ENCODE measurements at regions not wholly inside any gene's neighbourhood (a gene's known extent, or its start where the extent isn't known, plus 50 kb on each side); places are given as distances from the start of the nearest gene placed in this dataset.

DNA sequence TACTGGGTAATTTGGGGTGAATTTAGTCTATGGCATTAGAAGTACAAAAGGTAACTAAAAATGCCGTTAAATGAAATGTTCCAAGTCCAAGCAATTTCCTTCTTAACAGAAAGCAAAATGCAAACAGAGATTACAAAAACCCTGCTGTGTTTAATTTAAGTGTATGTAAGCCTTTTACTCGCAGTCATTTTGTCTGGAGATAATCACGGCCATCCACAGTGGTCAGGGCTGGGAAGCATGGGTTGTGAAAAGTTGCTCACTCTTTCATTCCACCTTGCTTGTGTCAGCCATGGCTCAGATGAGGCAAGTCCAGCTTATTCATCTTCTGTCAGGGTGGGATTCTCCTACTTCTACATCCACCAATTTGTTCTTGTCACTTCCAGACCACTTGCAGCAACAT, 983.6 kb upstream of the ZEB2 start:
- DNase-seq = no peak

DNA sequence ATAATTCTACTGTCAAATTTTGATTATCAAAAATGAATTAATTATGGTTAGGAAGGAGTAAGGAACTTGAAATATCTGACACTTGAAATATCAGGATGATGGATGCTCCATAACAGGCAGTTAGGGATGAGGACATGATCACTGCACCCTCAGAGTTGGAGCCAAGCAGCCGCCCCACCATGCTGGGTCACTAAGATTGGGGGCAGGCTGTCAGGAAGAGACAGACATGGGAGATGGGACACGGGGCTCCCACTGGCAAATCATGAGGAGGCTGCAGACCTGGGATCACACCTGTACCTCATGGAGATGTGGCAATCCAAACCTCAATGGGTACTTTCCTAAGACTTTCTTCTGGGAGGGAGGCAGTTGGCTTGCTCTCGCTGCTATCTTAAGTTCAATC, 982.0 kb upstream of the ZEB2 start:
- DNase-seq = no peak

DNA sequence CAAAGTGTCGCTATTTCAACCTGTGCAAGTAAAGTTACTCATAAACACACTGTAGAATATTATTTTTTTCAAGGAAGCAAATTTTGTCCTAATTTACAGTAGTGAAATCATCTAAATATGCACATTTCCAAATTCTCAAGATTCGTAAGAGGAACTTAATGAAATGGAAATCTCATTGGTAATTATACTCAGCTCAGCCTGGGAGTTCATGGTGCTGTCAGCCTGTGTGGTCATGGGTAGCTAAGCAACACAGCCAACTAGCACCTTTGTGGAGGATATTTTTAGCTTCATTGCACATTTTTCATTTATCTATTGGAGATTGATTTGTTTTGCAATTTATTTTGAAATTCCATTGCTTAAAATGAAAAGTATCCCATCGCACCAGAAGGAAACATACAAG, 975.7 kb upstream of the ZEB2 start:
- DNase-seq = no peak

DNA sequence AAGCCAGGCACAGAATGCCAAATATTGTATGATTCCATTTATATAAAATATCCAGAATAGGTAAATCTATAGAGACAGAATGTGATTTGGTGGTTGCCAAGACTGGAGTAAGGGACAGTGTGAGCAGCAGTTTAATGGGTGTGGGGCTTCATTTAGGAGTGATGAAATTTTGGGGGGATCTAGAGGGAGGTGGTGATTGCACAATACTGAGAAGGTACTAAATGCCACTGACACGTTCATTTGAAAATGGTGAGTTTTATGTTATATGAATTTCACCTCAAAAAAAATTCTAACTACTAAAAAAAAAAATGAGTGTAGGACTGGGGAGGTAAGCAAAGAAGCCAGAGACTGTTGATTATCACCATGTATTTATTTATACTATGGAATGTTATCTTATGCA, 974.5 kb upstream of the ZEB2 start:
- no peak for DNase-seq

DNA sequence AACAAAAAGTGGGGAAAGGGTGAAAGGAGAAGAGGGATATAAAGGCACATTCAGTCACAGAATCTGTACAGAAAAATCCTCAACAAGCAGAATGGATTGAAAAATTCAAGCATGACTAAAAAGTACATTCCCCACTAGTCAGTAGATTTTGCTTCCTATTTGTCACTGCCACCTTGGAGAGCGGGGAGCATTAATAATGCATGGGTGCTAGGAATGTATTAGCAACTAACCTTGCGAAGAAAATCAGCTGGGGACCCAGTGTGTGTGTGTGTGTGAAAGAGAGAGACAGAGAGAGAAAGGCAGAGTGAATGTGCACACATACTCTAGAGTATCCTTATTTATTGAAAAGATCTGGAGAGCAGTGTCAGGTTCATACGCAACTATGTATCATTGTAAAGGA, 968.7 kb upstream of the ZEB2 start:
- no peak for DNase-seq

DNA sequence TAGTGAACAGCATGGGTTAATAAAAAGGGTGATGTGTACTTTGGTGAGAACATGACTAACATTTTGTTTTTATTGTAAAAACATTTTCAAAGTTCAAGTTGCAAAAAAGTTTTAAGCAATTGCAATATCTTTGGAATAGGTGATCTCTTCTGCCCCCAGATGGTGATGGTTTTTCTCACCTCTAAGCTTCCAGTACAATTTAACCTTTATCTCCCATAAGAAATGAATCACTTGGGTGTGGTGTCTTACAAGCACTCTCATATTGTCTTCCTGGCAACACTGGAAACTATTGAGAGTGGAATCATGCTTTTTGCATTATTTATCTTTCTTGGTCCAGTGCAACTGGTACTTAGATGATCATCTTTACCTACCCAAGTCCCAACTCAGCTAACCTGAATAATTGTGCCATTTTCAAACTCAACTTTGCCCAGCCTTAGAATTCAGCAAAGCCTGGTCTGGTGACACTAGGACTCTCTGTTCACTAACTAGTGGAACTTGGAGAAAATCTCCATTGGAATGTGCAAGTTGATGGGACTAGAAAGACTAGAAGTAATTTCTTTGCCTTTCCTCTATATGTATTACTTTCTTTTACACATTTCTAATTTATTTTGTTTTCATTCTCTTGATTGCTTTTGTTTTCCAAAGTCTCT, 964.7 kb upstream of the ZEB2 start:
- DNase-seq = no peak

DNA sequence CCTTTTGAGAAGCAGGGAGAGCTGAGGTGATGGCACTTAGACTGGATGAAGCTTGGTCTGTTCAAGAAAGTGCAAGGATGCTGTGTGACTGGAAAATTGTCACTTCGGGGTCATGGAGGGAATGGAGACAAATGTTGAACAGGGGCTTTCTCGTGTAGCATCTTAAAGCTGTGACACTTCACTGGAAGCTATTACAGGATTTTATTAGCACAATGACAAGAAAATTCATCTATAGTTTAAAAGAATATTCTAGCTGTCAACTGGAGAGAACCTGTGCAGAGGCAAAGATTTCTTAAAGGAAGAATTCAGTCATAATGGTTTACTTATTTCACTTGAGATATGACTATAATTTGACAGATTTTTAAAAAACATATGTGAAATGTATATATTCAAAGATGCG, 963.9 kb upstream of the ZEB2 start:
- no peak for DNase-seq

DNA sequence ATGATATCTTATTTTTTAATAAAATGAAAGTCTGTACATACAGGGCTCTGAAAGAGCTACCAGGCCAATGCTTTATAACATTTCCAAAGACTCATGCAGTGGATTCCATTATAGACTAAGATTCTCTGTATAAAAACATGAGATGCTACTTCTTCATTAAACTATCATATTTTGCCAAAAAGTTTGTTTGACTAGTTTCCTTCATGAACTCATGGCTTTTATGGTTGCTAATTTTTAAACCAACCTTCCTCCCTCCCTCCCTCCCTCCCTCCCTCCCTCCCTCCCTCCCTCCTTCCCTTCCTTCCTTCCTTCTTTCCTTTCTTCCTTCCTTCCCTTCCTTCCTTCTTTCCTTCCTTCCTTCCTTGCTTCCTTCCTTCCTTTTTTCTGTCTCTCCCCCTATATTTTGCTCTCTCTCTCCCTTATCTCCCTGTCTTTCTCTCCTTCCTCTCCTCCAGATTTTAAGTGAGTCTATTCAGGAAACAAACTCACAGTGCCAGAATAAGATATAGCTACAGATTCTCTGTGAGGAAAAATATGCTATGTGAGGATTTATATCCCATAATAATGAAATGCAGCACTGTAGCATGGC, 961.5 kb upstream of the ZEB2 start:
- no peak for DNase-seq

DNA sequence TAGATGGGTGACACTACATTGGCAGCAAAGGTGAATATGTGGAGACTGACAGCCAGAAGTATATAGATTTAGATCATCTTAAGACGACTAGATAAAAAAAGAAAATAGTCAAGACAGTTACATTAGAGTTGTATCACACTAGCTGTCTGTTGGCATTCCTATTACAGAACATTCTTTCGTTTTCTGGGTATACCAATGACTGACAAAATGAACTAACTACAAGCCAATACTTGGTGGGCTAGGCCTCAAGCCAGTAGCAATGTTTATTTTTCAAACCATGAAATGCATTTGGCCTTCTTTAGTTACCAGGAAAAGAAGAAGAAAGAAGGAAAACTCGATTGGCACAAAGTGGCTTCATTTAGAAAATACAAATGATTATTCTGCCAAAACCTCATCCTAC, 944.9 kb upstream of the ZEB2 start:
- no peak for DNase-seq

DNA sequence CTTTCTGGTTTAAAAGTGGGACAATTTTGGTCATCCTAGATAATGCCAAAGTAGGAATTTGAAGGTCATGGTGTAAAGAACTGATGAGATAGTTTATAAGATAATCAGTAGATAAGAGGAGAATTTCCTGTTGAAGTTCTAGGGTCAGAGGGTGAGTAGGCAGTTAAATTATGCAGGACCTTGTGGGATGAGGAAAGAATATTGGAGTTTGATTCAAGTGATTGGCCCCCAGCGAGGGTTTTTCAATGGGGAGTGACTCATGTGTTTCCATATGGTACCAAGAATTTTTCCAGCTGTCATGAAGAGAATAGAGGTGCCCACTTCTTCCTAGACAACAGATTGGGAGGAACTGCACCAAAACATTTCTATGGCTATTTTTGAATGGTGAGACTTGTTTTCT, 940.2 kb upstream of the ZEB2 start:
- DNase-seq = no peak

DNA sequence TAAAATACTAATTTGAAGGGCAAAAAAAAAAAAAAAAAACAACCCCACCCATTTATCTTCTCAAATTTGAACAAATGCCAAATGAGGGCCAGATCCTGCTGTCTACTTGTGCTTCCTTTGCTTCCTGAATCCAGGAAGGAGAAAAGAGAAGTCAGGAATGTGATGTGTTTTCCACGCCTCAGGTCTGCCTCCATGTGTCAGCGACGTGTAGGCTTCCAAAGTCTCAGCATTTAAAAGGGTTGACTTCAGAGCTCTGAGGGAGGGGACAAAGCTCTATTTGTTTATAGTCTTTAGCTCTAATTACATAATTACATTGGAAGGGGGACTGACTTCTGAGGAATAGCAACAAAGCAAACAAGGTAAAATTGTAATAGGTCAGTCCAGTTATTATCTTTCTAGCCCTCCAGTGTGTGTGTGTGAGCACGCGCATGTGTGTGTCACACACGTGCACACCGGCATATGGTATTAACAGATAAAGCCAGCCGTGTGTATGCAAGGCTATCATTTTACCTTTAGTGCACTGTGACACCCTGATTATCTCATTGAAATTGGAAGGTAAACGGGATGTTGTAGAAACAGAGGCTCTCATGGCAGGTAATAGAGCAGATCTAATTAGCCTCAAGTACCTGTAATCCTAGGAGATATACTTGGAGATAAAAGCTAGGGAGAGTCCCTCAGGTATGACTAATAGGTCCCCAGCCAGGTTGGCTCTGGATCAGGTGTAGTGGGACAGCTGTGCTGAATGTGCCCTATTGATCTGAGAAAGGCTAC, 911.4 kb upstream of the ZEB2 start:
- DNase-seq = no peak

DNA sequence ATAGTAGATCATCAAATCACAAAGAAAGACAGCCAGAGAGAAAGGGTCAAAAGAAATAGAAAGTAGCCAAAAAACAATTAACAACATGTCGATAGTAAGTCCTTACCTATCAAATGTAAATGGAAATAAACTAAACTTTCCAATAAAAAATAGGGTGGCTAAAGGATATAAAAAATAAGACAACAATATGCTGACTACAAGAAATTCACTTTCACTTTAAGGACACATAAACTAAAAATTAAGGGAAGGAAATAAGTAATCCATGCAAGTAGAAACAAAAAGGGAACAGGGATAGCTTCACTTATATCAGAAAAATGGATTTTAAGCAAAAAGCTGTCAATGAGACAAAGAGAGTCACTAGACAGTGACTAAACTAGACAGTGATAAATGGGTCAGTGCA, 903.9 kb upstream of the ZEB2 start:
- no peak for DNase-seq

DNA sequence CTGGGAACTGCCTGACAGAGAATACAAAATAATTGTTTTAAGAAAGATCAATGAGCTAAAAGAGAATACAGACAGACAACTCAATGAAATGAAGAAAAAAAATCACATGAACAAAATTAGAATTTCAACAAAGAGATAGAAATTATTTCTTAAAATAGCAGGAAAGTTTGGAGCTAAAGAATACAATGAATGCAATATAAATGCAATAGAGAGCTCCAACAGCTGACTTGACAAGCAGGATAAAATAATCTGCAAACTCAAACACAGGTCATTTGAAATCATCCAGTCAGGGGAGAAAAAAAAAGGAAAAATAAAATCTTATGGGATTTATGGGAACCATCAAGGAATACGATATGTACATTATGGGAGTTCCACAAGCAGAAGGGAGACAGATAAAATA, 902.7 kb upstream of the ZEB2 start:
- no peak for DNase-seq

DNA sequence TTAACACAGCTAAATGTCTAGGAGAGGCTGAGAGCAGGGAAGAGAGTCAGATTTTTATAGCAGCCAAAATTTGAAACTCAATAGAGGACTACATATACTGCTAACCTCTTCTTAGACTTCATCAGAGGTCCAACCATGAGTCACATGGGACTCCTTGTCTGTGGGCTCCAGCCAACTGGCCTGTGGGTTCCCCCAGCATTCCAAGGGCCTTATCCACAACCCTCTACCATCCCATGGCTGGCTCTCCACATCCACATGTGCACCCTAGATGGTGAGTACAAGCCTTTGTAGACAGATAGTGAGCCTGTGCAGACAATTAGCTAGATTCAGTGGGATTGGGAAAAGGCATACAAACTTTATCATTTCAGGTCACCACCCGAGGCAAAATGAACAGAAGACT, 901.9 kb upstream of the ZEB2 start:
- no peak for DNase-seq

DNA sequence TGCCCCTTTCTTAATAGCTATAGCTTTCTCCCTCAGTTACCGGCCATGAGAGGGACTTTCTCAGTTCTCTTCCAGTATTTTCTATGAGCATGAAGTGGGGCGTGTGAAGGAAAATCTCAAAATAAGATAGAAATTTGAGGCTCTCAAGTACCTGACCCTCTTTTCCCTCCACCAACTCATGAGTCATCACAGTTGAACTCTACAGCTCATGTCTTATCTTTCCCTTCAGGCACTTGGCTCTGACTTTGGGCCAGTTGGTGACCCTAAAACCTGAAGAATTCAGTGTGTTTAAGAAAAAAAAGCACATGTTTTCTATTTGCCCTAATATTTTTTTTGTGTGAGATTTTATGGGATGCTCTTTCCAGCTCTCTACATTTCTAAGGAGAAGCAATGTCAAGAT, 896.7 kb upstream of the ZEB2 start:
- no peak for DNase-seq

DNA sequence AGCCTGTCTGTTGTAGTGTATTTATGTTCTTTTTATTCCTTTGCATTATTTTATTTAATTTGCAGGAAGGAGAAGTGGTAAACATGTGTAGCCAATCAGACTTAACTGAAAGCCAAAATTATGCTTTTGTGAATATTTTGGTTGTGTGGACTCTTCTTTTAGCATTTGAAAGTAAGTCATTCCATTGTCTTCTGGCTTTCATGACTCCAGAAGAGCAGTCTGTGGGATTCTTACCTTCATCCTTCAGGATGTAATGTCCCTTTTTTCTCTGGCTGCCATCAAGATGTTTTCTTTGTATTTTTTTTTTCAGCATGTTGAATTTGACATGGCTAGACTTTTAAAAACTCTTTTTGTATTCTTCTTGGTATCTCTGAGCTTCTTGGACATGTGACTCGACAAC, 895.2 kb upstream of the ZEB2 start:
- no peak for DNase-seq

DNA sequence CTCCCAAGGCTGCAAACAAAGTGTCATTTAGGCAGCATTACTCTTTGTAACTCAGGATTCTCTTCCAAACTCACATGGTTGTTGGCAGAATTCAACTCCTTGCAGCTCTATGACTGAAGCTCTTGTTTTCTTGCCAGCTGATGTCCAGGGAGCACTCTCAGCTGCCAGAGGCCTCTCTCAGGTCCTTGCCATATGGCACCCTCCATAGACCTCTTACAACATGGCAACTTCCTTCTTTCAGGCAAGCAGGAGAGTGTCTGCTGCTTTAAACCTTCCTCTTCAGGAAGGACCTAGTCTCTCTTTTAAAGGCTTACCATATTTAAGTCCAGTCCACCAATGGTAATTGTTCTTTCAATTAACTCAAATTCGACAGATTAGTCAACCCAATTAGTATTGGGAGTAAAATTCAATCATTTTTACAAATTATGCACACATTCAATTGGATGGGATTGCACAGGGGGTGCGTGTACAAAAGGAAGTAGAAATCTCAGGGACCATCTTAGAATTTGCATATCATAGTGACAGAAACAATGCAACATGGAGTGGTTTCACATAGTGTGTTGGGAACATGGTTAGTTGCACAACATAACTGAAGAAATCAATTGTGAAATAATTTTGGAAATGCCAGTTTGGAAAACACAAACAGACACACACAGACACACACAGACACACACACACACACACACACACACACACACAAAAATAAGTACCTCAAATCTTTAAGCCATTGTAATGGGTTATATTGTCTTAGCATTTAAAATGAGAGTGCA, 893.5 kb upstream of the ZEB2 start:
- DNase-seq = no peak

DNA sequence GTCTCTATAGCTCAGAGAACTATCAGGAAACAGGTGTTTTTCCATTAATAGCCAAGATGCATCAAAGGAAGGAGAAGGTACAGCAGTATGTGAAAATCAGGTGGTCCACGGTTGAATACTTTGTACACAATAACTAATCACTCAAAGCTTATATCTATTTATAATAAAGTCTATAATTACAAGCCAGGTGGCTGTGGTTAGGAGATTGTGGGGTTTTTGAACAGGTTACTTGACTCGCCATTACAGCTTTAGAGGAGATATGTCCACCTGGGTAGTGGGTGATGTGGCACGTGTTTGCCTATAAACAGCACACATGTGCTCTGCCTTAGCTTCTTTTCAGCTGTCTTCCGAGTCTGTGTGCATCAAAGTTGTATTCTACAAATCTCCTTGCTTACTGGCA, 892.2 kb upstream of the ZEB2 start:
- DNase-seq = no peak

DNA sequence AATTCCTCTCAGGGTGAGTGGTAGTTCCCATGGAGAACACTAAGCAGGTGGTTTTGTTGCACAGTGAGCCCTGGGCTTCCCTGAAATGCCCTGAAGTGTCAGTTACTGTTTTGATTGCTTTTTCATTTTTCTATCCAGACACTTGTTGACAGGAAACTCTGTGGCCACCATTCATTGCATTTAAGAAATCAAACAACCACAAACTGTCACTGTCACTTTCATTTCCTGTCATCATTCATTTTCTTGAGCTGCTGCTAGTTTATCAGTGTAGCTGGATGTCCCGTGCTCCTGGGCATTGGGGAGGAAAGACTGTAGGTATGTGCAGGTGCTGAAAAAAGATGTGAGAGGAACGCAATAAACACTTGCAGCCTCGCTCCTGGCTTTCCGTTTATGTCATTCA, 891.6 kb upstream of the ZEB2 start:
- no peak for DNase-seq

DNA sequence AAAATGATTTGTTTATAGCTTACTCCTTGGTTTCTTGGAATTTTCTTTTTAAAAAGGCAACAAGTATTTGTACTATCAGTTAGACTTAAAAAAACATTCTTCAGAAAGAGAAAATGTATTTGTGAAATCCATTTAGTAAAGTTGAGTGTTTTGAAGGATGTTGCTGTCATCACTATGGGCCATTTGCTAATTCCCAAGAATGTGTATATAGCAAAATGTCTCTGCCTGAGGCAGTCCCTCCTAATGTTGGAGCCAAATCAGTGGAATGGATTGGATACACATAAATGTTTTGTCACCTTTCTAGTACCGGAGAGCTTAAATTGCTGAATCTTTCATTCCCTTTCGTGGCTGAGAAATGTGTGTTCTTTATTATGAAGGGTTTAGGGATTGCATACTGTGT, 890.2 kb upstream of the ZEB2 start:
- DNase-seq = no peak

DNA sequence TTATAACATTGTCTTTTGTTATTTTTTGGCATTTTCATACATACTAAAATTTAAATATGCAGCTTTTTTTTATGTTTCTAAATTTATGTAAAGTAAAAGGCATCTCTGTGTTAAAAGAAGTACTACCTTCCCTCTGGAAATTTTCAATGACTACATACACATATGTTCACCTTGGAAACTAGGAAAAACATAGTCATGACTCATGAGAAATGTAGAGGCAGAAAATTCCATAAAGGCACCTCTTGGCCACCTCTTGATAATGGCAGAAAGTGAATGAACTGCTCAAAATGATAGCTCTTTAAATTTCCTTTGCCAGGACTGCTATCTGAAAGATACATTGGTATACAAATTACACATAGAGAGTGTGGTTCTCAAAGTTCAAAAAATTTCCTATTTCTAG, 889.1 kb upstream of the ZEB2 start:
- DNase-seq = no peak

DNA sequence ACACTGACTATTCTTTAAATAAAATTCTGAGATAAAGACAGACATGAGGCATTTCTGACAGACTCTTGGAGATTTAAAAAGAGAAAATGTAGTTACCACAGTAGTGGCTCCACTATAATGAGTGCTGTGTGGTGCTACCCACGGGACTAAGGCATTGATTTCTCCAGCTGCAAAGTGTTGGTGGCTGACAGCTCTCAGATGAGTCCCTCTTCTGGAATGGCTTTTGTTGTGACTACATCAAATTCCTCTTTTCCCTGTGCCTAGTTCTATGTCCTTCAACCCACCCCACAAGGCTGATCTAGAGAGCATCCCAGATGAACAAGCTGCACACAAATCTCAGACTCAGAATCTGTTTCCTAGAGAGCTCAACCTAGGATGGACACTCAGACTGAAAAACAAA, 884.8 kb upstream of the ZEB2 start:
- DNase-seq = no peak

DNA sequence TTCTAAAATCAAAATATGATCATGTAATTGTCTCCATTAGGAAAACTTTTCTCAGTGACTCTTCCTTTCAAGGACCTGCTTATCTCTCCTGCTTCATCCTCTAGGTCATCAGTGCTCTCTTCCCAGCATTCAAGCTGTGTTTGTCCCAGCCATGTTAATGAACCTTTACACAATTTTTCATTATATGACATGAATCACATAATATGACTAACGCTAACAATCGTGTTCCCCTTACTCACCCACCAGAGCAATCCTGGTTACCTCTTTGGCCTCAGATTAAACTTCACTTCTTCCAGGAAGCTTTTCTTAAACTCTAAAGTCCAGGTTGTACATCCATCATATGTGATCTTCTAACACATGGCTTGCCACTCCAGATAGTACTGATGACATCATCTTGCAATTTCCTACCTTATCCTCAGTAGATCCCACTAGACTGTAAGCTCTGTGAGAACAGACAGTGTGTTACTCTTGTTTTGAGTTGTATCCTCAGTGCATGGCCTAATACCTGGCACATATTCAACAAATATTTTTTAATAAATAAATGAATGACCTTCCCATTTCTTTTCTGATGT, 882.9 kb upstream of the ZEB2 start:
- no peak for DNase-seq

DNA sequence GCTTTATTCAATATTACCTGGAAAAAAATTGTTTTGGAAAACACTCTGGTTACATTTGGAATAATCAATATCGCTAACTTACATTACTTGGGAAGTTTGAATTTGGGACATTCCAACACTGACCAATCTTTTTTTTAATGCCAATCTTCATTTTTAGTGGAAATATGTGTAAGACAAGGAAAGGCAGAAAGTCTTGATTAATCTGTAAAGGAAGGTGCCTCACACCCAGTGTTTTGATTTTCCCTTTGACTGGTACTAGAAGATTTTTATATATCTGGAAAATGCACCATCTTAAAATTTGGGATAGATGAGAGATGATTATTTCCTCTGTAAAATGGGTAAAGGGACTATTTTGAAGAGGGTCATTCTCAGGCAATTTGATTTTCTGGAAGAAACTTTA, 879.2 kb upstream of the ZEB2 start:
- DNase-seq = no peak
